ENCODE measurements at regions not wholly inside any gene's neighbourhood (a gene's known extent, or its start where the extent isn't known, plus 50 kb on each side); places are given as distances from the start of the nearest gene placed in this dataset.

DNA sequence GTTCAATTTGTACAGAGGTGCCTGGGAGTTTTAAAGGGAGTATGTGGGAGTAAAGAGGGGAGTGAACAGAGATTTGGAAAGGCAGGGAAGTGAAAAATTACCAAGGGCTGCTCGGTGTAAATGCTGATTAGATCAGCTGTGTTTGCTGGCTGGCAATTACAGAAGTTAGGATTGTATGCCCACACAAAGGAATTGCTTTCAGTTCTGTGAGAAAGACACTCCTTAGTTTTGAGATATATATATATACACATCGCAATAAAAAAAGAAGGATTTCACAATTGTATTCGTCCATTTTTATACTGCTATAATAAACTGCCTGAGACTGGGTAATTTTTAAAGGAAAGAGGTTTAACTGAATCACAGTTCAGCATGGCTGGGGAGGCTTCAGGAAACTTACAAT is 196.3 kb downstream of the SLITRK5 start:
- TF ChIP-seq, protein P1, sequence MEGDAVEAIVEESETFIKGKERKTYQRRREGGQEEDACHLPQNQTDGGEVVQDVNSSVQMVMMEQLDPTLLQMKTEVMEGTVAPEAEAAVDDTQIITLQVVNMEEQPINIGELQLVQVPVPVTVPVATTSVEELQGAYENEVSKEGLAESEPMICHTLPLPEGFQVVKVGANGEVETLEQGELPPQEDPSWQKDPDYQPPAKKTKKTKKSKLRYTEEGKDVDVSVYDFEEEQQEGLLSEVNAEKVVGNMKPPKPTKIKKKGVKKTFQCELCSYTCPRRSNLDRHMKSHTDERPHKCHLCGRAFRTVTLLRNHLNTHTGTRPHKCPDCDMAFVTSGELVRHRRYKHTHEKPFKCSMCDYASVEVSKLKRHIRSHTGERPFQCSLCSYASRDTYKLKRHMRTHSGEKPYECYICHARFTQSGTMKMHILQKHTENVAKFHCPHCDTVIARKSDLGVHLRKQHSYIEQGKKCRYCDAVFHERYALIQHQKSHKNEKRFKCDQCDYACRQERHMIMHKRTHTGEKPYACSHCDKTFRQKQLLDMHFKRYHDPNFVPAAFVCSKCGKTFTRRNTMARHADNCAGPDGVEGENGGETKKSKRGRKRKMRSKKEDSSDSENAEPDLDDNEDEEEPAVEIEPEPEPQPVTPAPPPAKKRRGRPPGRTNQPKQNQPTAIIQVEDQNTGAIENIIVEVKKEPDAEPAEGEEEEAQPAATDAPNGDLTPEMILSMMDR (IDR thresholded peaks at IDR 0.05; ENCODE audit: insufficient read depth, missing control alignments), result no peak
- FAIRE-seq, result no peak
- DNase-seq (ENCODE audit: insufficient read length, low spot score), result no peak

DNA sequence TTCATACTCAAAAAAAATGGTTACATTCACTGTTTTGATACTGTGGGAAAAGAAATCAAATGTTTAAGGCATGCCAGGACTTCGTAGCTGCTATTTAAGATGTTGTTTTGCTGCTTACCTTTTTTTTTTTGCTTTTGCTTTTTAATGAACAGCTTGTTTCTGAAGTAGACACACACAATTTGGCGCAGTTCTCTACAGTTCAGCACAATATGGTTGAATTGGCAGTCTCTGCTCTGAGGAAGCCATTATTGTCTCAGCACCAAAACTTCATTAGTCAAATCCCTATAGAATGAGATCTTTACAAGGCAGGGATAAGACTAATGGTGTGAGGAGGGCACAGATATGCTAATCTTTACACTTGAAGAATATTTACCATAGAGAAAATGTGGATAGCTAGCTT is 197.6 kb downstream of the SLITRK5 start:
- TF ChIP-seq, protein P1 (IDR thresholded peaks at IDR 0.05; ENCODE audit: insufficient read depth, missing control alignments), result no peak
- no peak for DNase-seq (ENCODE audit: insufficient read length, low spot score)
- no peak for FAIRE-seq

DNA sequence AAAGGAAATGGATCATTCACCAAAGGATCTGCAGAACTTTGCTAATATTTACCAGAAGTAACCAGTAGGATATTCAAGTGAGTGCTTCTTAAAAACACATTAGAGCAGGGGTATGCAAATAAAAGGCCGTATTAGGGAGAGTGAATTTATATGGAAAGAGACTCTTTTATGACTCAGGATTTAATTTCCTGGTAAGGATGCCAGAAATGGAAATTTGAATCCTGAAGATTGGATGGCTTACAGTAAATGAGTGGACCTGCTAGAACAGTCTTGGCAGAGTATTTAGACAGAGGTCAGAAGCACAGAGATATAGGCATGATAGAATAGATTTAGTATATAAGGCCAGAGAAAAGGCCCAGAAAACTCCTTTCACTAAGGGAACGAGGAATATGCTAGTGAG is 201.6 kb downstream of the SLITRK5 start:
- FAIRE-seq, result no peak
- DNase-seq (ENCODE audit: insufficient read length, low spot score), result no peak
- TF ChIP-seq, protein P1 (IDR thresholded peaks at IDR 0.05; ENCODE audit: insufficient read depth, missing control alignments), result no peak

DNA sequence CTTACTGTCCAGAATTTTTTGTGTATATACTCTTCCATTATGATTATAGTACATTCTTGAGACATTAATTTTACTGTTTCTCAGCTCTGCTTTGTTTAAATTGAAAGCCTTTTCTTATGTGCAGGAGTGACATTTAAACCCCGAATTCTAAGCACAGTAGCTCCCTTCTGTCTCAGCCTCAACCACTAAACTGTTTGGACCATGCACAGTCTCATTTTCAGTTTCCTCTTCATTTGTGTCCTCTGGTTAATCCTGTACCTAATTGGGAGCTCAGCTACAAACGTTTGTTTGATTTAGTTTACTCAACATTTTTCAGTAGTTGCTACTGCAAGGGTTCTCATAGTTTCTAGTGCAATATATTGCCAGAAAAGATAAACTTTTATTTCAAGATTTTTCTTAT is 206.3 kb downstream of the SLITRK5 start:
- DNase-seq (ENCODE audit: insufficient read length, low spot score), result no peak
- FAIRE-seq, result no peak
- TF ChIP-seq, protein P1 (IDR thresholded peaks at IDR 0.05; ENCODE audit: insufficient read depth, missing control alignments), result no peak

DNA sequence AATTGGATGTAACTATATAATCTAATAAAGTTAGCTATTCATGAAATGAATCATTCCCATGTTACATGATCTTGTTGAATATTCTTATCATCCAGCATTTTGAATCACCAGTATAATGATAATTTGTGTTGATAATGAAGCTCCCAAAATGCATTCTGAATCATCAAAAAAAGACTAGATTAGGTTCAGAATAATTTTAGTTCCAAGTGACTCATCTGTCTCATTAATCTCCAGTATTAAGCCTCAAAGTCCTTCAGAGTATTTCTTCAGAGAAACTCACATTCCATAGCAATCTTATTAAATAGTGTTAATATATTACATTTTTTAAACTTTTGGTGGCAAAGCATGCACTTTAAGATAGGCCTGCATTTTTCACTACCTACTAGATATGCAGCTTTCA is 207.5 kb downstream of the SLITRK5 start:
- TF ChIP-seq, protein P1 (IDR thresholded peaks at IDR 0.05; ENCODE audit: insufficient read depth, missing control alignments), result no peak
- FAIRE-seq, result no peak

DNA sequence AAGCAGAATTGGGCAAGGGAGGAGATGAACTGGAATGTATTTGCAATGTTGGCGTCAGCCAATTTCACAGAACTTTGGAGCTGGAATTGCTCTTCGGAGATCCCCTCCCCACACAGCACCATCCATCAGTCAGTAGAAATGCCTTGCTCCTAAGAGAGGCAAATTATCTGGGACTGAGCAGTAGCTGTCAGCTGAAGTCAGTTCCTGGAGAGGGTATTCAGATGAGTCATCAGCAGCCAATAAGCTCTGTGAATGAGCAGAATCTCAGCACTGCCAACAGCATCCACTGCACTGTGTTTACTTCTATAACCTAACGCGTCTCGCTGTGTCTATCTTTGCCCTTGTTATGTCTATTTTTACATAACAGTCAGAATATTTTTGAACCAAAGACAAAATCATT is 213.7 kb downstream of the SLITRK5 start:
- no peak for DNase-seq (ENCODE audit: insufficient read length, low spot score)
- TF ChIP-seq, protein P1 (IDR thresholded peaks at IDR 0.05; ENCODE audit: insufficient read depth, missing control alignments), result no peak
- no peak for FAIRE-seq

More for the DNA sequence above, 207.5 kb downstream of the SLITRK5 start:
- no peak for DNase-seq (ENCODE audit: insufficient read length, low spot score)

DNA sequence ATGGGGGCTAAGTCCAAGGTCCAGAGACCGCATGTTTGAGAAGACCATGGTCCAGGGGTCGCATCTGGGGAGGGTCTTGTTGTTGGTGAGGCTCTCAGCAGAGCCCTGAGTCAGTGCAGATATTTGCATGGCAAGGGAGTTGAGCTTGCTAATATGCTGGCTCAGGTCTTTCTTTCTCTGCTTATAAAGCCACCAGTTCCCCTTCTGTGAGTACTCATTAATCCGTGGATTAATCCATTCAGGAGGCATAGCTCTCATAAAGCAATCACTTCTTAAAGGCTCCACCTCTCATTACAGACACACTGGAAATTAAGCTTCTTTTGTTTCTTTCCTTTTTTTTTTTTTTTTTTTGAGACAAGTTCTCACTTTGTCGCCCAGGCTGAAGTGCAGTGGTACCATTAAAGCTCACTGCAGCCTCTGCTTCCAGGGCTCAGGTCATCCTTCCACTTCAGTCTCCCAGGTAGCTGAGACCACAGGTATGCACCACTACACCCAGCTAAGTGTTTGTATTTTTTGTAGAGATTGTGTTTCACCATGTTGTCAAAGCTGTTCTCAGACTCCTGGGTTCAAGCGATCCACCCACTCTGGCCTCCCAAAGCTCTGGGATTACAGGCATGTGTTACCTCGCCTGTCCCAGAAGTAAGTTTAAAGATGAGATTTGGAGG is 216.4 kb downstream of the SLITRK5 start:
- no peak for DNase-seq (ENCODE audit: insufficient read length, low spot score)
- FAIRE-seq, result peak; percentile 72
- TF ChIP-seq, protein P1 (IDR thresholded peaks at IDR 0.05; ENCODE audit: insufficient read depth, missing control alignments), result no peak
